Caki2 (cell line): ENCODE measurements at regions not wholly inside any gene's neighbourhood (a gene's known extent, or its start where the extent isn't known, plus 50 kb on each side); places are given as distances from the start of the nearest gene placed in this dataset.

ENCODE experiments used
- DNase-seq: peaks from one replicate; pipeline ENCODE4 v3.0.0-alpha.2; 2015; ENCODE audit warnings: low read depth
- in situ Hi-C: cut with HindIII; loops from 2 replicates; pipeline ENCODE4 v1.10.0; 2016; ENCODE audit warnings: low sequenced_read_pairs, low pct_unique_long_range_greater_than_20kb, mixed read lengths

- DNase-seq = no peak
- in situ Hi-C loops = no loop called here
These were observed 148.2 kb upstream of the PLPPR1 start for GRCh38 chr9:100880284-100880683.

- no peak for DNase-seq
- in situ Hi-C loops = no loop called here
These were observed 144.0 kb upstream of the PLPPR1 start for GRCh38 chr9:100884518-100884917.

DNA sequence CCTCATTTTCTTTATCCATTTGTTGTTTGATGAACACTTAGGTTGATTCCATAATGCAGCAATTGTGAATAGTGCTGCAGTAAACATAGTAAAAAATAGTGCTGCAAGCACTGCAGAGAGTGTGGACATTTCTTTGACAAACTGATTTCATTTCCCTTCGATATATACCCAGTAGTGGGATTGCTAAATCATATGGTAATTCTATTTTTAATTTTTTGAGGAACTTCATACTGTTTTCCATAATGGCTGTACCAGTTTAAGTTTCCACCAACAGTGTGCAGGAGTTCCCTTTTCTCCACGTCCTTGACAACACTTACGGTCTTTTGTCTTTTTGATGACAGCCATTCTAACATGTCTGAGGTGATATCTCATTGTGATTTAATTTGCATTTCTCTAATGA, 138.2 kb upstream of the PLPPR1 start:
- in situ Hi-C loops = no loop called here
- no peak for DNase-seq

GRCh38 chr9:100911273-100911672, 117.3 kb upstream of the PLPPR1 start:
- DNase-seq = no peak
- in situ Hi-C loops = no loop called here

DNA sequence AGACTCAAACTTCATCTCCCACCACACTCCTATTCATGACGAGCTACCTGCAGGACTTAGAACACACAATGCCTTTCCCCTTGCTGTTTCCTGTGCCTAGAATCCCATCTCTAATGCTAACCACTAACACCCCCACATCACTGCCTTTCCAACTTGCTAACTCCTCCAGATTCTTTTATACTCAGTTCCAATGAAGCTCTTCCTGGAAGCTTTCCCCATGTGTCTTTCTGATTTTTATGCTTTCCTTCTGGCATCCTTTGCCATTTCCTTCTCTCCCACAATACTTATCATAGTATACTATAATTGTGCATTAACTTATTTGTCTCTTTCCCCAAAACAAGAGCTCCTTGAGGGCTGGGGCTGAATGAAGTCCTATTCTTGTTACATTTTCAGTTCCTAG, 115.3 kb upstream of the PLPPR1 start:
- in situ Hi-C loops = no loop called here
- no peak for DNase-seq

DNA sequence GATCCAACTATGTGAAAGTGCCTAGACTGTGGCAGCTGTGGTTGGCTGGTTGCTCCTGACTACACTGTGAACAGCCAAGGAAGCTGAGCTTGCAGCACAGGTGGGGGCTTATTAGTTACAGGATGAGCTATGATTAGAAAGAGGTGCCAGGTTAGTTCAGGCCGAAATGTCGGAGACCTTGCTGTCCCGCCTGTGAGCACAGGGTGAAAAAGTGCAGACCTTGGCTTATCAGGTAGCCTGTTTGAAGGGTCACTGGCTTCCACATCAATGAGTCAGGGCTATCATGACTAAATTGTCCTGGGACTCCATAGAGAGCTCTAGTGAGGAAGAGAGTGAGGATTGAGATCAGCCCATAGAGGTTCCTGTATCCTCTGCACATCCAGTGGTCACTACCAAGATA, 114.3 kb upstream of the PLPPR1 start:
- in situ Hi-C loops = no loop called here
- no peak for DNase-seq

DNA sequence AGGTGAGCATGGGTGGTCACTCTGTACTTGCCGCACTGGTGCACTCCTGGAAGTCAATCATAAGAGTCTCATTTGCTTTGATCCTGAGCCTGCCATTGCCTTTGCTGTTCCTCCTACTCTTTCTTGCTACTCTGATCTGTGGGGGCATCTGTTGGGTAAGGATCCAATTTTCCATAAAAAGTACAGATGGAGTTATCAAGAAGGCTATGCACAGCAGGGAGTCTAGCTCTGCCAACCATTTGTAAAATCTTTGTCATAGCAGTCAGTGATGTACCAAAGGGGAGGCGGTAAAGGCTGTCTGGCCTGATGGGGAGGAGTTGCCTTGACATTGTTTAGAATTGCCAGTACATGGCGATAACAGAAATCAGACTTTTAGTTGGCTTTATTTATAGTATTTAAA, 109.0 kb upstream of the PLPPR1 start:
- DNase-seq = no peak
- in situ Hi-C loops = no loop called here

DNA sequence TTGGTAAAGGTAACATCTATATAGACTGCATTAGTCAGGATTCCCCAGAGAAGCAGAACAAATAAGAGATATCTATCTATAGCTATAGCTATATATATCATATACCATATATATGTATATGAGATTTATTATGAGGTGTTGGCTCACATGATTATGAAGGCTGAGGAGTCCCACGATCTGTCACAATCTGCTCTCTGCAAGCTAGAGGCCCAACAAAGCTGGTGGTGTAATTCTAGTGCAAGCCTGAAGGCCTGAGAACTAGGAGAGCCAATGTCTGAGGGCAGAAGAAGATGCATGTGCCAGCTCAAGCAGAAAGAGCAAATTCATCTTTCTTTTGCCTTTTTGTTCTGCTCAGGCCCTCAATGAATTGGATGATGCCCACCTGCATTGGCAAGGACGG, 102.2 kb upstream of the PLPPR1 start:
- DNase-seq = no peak
- in situ Hi-C loops = no loop called here

DNA sequence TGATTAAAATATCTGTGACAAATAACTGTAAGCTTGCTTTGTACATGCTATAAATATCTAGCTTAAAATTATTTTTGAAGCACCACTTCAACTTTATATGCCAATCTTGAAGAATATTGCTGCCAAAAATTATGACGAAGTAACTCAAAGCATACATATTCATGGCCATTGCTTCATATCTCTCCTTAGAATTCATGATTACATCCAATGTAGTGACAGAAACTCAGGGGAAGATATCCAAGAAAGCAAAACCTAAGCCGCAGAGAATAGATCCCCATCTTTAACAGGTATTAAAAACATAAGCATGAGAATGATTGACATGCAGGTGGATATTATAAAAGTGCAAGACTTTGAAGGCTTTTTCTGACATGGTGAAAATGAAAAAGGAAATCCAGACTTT, 100.8 kb upstream of the PLPPR1 start:
- no peak for DNase-seq
- in situ Hi-C loops = no loop called here

GRCh38 chr9:100933656-100934055, 94.9 kb upstream of the PLPPR1 start:
- no peak for DNase-seq

GRCh38 chr9:100937382-100937781, 91.1 kb upstream of the PLPPR1 start:
- no peak for DNase-seq
- in situ Hi-C loops = no loop called here

More at GRCh38 chr9:100933656-100934055, 94.9 kb upstream of the PLPPR1 start:
- in situ Hi-C loops = no loop called here

DNA sequence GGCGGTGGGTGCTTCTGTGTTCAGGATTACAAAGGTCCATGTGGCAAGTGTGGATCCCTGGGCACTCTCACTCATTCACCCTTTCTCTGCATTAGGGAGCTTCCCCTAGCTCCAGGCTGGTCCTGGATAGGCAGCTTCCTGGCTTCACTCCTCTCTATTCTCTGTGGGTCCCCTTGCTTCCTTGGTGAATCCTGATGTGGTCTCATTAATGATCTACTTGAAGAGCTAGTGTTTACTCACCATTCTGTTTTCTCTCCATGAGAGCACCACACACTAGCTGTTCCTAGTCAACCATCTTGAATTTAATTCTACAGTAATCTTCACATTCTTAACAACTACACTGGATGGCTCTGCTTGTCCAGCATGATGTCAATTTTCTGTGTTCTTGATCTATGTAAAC, 90.0 kb upstream of the PLPPR1 start:
- no peak for DNase-seq
- in situ Hi-C loops = no loop called here

- no peak for DNase-seq
- in situ Hi-C loops = no loop called here
These were observed 88.9 kb upstream of the PLPPR1 start for GRCh38 chr9:100939636-100940035.

- DNase-seq = no peak
- in situ Hi-C loops = no loop called here
These were observed 69.3 kb upstream of the PLPPR1 start for GRCh38 chr9:100959226-100959625.
